Fibroblast of the conjunctiva (primary cell): ENCODE measurements at regions not wholly inside any gene's neighbourhood (a gene's known extent, or its start where the extent isn't known, plus 50 kb on each side); places are given as distances from the start of the nearest gene placed in this dataset.
"Not testable (repeated sequence)": the region's sequence is repeated elsewhere in the genome, so short reads cannot be mapped to it uniquely, and the experiment has no call there.

Source experiments
- DNase-seq: peaks from one replicate; pipeline ENCODE4 v3.0.0-alpha.2; 2010; ENCODE audit warnings: low read depth

DNA sequence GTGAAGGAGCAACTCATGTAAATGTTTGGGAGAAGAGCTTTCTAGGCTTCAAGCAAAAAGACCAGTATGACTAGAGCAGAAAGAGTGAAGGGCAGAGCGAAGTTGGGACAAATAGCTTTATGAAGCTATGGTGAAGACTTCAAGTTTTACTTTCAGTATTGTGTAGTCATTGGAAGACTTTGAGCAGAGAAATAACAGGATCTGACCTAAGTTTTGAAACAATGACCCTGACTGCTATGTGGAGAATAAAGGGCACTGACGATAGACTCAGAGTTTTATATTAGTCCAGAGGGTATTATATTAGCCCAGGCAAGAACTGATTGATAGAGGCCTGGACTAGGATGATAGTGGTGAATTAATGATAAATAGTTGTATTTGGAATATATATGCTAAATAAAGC lies 187.3 kb downstream of the KTN1 start:
- no peak for DNase-seq

- no peak for DNase-seq
Observed at GRCh38 chr14:55769877-55770276, 189.9 kb downstream of the KTN1 start.

DNA sequence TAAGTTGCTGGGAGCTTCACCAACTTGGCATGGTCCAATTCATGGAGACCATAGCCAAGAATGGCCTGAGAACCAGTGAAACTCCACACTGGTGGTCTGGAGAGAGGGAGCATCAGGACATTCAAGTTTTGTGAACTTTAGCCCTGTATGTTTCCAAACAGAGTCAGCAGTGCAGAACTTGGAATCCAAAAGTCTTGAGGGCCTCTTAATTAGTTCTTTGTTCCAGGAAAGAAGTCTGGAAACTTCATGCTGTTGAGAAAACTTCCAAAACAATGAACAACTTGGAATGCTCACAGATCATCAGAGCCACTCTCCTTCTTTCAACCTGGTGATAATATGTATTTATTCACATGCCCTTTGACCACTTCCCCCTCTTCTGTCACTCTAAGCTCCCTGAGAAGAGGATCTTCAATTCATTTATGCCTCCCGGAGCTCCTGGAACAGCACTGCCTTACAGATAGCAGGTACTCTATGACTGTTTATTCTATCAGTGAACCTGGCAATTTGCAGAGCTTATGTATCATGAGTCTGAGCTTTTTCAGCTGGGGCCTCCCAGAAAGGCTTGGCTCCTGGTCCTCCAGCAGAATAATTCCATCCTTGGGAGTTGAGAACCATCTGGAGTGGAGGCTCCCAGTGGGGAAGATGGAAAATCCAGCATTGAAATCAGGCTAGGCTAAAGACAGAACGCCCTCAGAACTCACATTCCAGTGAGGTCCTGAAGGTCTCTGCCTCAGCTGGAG lies 191.4 kb downstream of the KTN1 start:
- no peak for DNase-seq

- no peak for DNase-seq
Observed at GRCh38 chr14:55772486-55772885, 192.5 kb downstream of the KTN1 start.

DNA sequence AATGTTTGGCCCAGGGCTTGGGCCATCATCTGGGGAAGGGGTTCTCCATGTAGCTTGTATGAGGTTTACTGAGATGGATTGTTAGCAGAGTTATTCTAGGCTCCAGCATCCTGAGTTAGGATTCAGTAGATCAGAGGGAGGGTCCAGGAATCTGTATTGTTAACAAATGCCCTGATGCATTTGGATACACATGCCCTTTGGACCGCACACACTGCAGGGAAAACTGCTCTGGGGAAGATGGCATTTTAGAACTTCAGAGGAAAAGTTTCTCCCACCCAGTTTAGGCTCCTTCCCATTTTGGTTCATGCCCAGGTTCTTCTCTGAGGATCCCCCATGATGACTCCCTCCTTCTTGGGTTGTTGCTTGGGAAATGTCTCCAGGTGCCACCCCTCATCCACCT lies 193.3 kb downstream of the KTN1 start:
- no peak for DNase-seq

DNA sequence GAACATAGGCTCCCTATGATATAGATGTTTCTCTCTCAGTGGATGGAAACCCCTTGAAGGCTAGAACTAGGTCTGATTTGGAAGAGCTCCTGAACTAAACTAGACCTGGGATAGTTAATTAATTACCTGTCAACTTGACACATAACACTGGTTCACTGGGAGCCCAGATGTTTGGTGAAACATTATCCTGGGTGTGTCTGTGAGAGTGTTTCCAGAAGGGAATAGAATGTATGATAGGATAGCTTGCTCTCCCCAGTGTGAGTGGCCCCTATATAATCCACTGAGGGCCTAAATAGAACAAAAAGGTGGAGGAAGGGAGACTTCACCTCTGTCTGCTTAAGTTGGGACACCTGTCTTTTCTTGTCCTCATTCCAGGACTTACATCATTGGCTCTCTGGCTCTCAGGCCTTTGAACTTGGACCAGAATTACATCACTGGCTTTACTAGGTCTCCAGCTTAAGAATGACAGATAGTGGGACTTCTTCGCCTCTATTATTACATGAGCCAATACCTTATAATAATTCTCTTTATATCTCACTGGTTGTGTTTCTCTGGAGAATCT lies 194.1 kb downstream of the KTN1 start:
- DNase-seq: no peak

DNA sequence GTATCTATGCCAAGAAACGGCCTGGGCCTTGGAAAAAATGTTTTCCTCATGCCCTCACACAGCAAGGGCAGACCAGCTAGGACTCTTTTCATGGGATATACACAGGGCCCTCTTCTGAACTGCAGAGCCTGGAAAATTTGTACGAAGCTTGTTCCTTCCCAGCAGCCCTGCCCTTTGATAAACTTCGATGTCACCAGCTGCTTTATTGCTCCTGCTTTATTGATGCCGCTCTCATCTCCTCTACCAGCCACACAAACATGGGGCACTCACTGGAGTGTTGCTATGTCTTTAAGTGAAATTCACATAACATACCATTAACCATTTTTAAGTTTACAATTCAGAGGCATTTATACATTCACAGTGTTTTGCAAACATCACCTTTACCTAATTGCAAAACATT lies 197.9 kb downstream of the KTN1 start:
- no peak for DNase-seq

- DNase-seq: peak; percentile 44
Observed at GRCh38 chr14:55780156-55780946, 200.3 kb downstream of the KTN1 start.

GRCh38 chr14:55781046-55781445 lies 201.0 kb downstream of the KTN1 start:
- DNase-seq: no peak

- no peak for DNase-seq
Observed at GRCh38 chr14:55782166-55782565, 202.2 kb downstream of the KTN1 start.

- no peak for DNase-seq
Observed at GRCh38 chr14:55789406-55789805, 209.4 kb downstream of the KTN1 start.

GRCh38 chr14:55794655-55795595 lies 214.9 kb downstream of the KTN1 start:
- no peak for DNase-seq

- DNase-seq: not testable (repeated sequence)
Observed at GRCh38 chr14:55796513-55796912, 216.5 kb downstream of the KTN1 start.

GRCh38 chr14:55798406-55798805 lies 218.4 kb downstream of the KTN1 start:
- DNase-seq: no peak

- no peak for DNase-seq
Observed at GRCh38 chr14:55799508-55800095, 219.6 kb downstream of the KTN1 start.

- DNase-seq: no peak
Observed at GRCh38 chr14:55800156-55800785, 220.3 kb downstream of the KTN1 start.

DNA sequence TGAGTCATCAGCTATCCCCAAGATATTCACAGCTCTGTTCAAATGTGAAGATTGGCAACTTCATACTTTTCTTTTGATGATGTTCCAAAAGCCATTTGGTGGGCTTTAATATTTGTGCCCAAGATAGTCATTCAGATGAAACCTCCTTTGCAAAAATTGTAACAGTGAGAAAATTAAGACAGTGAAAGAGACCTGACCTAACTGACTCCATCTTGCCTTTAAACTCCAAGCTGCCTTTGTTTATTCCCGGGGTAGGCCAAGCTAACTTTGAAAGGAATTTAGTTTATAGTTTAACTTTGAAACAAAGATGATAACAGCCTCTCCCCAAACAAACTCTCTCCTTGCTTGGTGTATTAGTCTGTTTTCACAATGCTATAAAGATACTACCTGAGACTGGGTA lies 221.1 kb downstream of the KTN1 start:
- no peak for DNase-seq

GRCh38 chr14:55802986-55803872 lies 223.2 kb downstream of the KTN1 start:
- no peak for DNase-seq

DNA sequence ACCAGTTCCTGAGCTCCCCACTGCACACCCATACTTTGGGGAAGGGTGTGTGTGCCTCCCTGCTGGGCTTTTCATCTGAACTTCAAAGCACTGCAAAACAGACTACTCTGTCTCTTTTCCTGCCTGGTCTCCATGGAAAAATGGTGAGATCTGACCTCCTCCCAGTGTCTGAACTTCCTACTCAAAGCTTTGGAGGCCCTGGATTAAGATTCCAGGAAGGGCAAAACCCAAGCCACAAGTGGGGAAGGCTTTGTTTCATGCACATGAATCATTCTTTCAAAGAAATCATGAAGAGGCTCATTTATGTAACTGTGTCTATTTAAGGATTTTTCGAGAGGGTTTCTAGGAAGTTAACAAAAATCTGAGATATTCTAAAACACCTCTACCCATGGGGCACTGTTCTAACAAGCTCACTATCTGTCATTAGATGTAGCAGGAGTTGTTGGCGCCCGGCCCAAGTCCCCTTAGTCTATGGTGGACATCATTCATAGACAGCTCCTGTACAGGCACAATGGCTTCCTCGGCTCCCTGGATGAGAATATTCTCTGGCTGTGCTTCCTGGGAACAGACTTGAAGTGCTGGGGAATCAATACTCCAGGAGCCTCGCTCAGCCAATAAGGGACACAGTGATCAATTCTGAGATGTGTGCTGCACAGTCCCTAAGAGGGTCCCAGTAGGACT lies 224.0 kb downstream of the KTN1 start:
- no peak for DNase-seq

- no peak for DNase-seq
Observed at GRCh38 chr14:55805250-55805649, 225.2 kb downstream of the KTN1 start.
